HUES64 (cell line): ENCODE measurements at regions not wholly inside any gene's neighbourhood (a gene's known extent, or its start where the extent isn't known, plus 50 kb on each side); places are given as distances from the start of the nearest gene placed in this dataset.

Source experiments
- H3K27ac ChIP-seq: 2 replicates; pipeline ENCODE4 v1.7.0; 2013; ENCODE audit warnings: low read depth, low read length, inconsistent platforms
- H3K27me3 ChIP-seq: 2 replicates; pipeline ENCODE4 v1.6.1; 2013; ENCODE audit warnings: mild to moderate bottlenecking, low read length; ENCODE audit not compliant: insufficient read depth
- H3K36me3 ChIP-seq: 2 replicates; pipeline ENCODE4 v1.6.1; 2013; ENCODE audit warnings: mild to moderate bottlenecking, low read length; ENCODE audit not compliant: insufficient read depth
- H3K4me1 ChIP-seq: 2 replicates; pipeline ENCODE4 v1.6.1; 2013; ENCODE audit warnings: mild to moderate bottlenecking, low read length, moderate library complexity; ENCODE audit not compliant: insufficient read depth
- H3K4me3 ChIP-seq: 2 replicates; pipeline ENCODE4 v1.5.1; 2013; ENCODE audit warnings: mild to moderate bottlenecking, low read length, moderate library complexity
- H3K9ac ChIP-seq: 2 replicates; pipeline ENCODE4 v1.6.1; 2013; ENCODE audit warnings: mild to moderate bottlenecking, low read depth, low read length
- H3K9me3 ChIP-seq: 2 replicates; pipeline ENCODE4 v1.6.1; 2013; ENCODE audit warnings: low read depth, low read length; ENCODE audit not compliant: insufficient read depth
- WGBS: fragments of 150-250, 120-280 bp; methylation state at CpG from one replicate; pipeline ENCODE4 v1.1.7; 2013; ENCODE audit warnings: missing lambda C conversion rate; 5-methylcytosine and 5-hydroxymethylcytosine counted together

- Histone ChIP-seq H3K9ac (no peak overlapping the region), H3K4me3 (no peak overlapping the region), H3K36me3 (no peaks in the 10 kb centered on the region), H3K9me3 (no peaks in the 10 kb centered on the region), H3K4me1 (peaks cover 11% of the 10 kb centered on the region; the same call in 1 of the 2 replicates), H3K27ac (0 out of 2 replicates have a peak overlapping the region, but pooled peaks have one; percentile 1), H3K27me3 (no peaks in the 10 kb centered on the region)
- WGBS, result 50% methylated on average over 4 of the region's 6 CpGs
Observed at GRCh38 chr6:23013776-23014175, 444.4 kb downstream of the HDGFL1 start.

DNA sequence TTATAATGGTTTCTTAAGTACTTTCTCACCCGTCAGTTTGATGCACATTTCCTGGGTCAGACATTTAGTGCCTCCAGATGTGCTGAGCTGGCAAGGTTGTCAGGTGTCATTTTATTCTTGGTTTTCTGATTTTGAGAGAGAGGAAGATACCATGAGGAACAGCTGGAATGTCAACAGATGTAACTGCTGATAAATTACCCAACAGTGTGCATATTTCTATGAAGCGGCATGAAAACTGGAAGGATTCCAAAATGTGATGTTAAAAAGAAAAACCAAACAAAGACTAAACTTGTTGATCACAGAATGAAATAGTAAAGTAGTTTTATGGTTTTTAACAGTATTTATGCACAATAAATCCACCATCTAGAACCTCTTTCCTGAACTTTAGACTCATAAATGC lies 447.3 kb downstream of the HDGFL1 start:
- Histone ChIP-seq H3K4me1 (peaks cover 11% of the 10 kb centered on the region; the same call in 1 of the 2 replicates), H3K9ac (no peak overlapping the region), H3K4me3 (no peak overlapping the region), H3K27ac (no peak overlapping the region), H3K27me3 (no peaks in the 10 kb centered on the region), H3K36me3 (no peaks in the 10 kb centered on the region), H3K9me3 (no peaks in the 10 kb centered on the region)
- 100% methylated on average over 2 of the region's 2 CpGs for WGBS

DNA sequence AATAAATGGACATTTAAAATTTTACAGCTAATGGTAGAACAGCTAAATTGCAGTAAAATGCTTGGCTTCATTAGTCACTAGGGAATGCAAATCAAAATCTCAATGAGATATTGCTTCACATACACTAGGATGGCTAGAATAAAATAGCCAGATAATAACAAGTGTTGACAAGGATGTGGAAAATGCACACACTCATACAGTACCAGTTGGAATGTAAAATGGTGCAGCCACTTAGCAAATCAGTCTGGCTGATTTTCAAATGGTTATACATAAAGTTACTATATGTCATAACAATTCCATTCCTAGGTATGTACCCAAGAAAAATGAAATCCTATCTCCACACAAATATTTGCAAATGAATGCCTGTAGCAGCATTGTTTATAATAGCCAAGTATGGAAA lies 452.1 kb downstream of the HDGFL1 start:
- no peak overlapping the region for H3K9ac ChIP-seq
- H3K27me3 ChIP-seq, result no peaks in the 10 kb centered on the region
- H3K9me3 ChIP-seq, result no peaks in the 10 kb centered on the region

DNA sequence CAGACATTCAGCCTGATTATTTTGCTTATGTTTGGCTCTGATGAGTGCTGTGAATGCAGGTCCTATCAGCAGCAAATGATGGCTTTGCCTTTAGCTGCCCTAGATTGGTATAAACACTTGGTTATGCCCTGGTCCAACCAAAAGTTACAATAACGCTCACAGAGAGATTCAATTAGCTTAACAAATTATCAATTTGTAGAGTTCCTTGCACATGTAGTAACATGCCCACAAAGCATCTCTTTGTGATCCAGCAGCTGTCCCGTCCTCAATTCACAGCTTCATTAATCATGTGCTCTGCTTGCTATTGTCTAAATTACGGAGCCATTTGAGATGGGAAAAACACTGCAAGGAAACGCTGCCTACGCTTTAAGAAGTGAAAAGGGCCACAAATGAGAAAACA lies 457.9 kb downstream of the HDGFL1 start:
- 88% methylated on average over 4 of the region's 5 CpGs for WGBS
- Histone ChIP-seq H3K27ac (no peak overlapping the region), H3K4me3 (no peak overlapping the region)

More for the DNA sequence above, 452.1 kb downstream of the HDGFL1 start:
- Histone ChIP-seq H3K4me3 (no peak overlapping the region), H3K36me3 (no peaks in the 10 kb centered on the region), H3K27ac (no peak overlapping the region), H3K4me1 (no peaks in the 10 kb centered on the region)

GRCh38 chr6:23031986-23032385 lies 462.6 kb downstream of the HDGFL1 start:
- H3K9ac ChIP-seq, result no peak overlapping the region
- H3K4me1 ChIP-seq, result no peaks in the 10 kb centered on the region
- H3K4me3 ChIP-seq, result no peak overlapping the region
- H3K36me3 ChIP-seq, result no peaks in the 10 kb centered on the region
- 93% methylated on average over 2 of the region's 2 CpGs for WGBS
- no peaks in the 10 kb centered on the region for H3K27me3 ChIP-seq
- no peaks in the 10 kb centered on the region for H3K9me3 ChIP-seq
- H3K27ac ChIP-seq, result no peak overlapping the region

More for the DNA sequence above, 457.9 kb downstream of the HDGFL1 start:
- Histone ChIP-seq H3K36me3 (no peaks in the 10 kb centered on the region), H3K9ac (no peak overlapping the region), H3K4me1 (no peaks in the 10 kb centered on the region), H3K27me3 (no peaks in the 10 kb centered on the region), H3K9me3 (no peaks in the 10 kb centered on the region)

DNA sequence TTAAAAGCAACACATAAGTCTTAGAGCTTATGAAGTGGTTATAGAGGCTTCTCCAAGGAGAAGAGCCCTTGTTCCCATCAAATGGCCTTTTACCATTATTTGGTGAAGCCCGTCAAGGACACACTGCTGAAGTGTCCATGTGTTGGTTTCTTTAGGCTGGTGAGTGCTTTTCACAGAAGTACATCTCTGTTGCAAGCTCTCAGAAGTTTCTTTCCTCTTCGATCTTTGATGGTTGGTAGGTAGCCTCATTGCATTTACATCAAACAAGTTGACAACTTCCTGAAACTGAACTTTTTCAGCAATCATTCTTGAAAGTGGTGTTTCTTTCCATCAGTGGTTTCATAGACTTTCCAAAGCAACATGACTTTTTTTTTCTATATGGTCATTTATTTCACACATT lies 465.6 kb downstream of the HDGFL1 start:
- Histone ChIP-seq H3K27me3 (no peaks in the 10 kb centered on the region), H3K9me3 (no peaks in the 10 kb centered on the region), H3K4me1 (no peaks in the 10 kb centered on the region), H3K36me3 (no peaks in the 10 kb centered on the region), H3K9ac (no peak overlapping the region), H3K4me3 (no peak overlapping the region), H3K27ac (no peak overlapping the region)
- 100% methylated on average over 2 of the region's 2 CpGs for WGBS

GRCh38 chr6:23036406-23036983 lies 467.1 kb downstream of the HDGFL1 start:
- Histone ChIP-seq H3K4me1 (no peaks in the 10 kb centered on the region), H3K36me3 (no peaks in the 10 kb centered on the region), H3K27me3 (no peaks in the 10 kb centered on the region), H3K9me3 (no peaks in the 10 kb centered on the region), H3K4me3 (no peak overlapping the region), H3K9ac (no peak overlapping the region), H3K27ac (no peak overlapping the region)
- 95% methylated on average over 4 of the region's 4 CpGs for WGBS

DNA sequence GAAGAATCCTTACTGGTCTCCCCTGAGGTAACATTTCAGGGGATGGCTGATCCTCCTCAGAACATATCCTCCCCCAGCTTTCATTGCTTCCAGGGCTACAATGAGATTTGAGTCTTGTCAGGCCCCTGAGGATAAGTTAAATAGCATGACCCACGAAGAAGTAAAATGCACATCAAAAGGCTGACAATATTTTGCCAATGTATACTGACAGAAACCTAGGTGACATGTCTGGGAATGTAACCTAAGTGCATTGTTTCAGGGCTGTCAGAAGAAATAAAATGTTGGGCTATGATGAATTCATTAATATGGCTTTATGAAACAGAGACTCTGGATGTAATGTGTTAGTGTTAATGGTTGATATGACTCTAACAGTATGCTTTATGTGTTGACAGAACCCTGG lies 471.5 kb downstream of the HDGFL1 start:
- Histone ChIP-seq H3K27ac (no peak overlapping the region), H3K9me3 (no peaks in the 10 kb centered on the region), H3K4me3 (no peak overlapping the region), H3K27me3 (no peaks in the 10 kb centered on the region), H3K4me1 (no peaks in the 10 kb centered on the region), H3K36me3 (no peaks in the 10 kb centered on the region), H3K9ac (no peak overlapping the region)
- WGBS, result 96% methylated on average over 1 of the region's 1 CpG

- H3K4me3 ChIP-seq, result no peak overlapping the region
- no peak overlapping the region for H3K27ac ChIP-seq
- no peaks in the 10 kb centered on the region for H3K9me3 ChIP-seq
- no peak overlapping the region for H3K9ac ChIP-seq
- H3K27me3 ChIP-seq, result no peaks in the 10 kb centered on the region
- H3K36me3 ChIP-seq, result no peaks in the 10 kb centered on the region
- no peaks in the 10 kb centered on the region for H3K4me1 ChIP-seq
Observed at GRCh38 chr6:23045280-23045679, 475.9 kb downstream of the HDGFL1 start.

DNA sequence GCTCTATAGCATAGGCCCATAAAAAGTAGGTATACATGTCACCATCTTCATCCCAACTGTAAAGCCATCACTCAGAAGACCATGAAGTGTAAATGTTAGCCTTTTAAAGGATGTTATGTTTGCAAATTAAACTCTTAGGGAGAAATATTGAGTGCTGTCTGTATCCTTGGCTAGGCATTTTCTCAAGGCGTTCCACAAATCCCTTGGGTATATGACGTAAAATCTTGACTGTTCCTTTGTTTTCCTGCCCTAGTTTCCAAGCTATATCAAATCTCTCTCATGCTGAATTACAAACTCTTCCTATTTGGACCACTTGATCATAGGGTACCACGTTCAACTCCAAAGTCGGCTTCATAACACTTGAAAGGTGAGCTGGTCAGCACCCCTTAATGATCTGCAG lies 486.2 kb downstream of the HDGFL1 start:
- 96% methylated on average over 4 of the region's 4 CpGs for whole genome bisulfite sequencing
- H3K9ac ChIP-seq, result no peak overlapping the region
- no peak overlapping the region for H3K4me3 ChIP-seq
- H3K9me3 ChIP-seq, result peaks cover 20% of the 10 kb centered on the region
- no peaks in the 10 kb centered on the region for H3K4me1 ChIP-seq
- H3K27ac ChIP-seq, result no peak overlapping the region
- H3K27me3 ChIP-seq, result no peaks in the 10 kb centered on the region
- H3K36me3 ChIP-seq, result no peaks in the 10 kb centered on the region

DNA sequence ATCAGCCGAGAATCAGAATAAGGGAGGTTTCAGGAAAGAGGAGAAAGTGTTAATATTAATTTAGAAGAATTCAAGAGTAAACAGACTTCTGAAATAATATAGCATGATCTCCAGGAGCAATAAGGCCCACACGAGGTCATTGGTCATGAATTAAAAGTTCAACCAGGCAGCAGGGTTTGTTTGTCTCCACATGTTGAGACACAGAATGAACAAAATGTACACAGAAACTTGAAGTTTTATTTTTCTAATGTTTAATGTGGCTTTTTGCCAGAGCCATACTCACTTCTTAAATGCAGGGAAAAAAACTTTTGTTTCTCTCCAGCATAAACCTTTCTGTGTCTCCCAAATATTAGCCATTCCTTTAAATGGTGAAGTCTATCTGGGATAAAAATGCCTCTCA lies 504.5 kb downstream of the HDGFL1 start:
- no peak overlapping the region for H3K27ac ChIP-seq
- WGBS, result 95% methylated on average over 2 of the region's 2 CpGs

DNA sequence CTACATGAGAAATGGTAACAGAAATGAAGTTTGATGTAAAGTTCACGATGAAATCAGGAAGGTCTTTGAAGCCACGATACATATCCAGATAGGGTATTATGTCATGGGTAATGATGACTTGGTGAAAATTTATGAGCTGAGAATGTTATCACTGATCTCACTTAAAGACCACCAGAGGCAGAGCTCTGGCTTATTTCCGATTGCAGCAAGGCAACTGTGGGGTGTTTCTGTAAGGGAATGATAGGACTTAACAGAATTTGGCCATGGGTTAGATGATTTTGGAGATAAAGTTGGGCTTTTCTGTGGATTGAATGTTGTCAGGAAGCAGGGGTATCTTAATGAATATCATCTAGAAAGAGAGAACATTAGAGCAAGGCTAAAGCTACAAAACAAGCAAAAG lies 508.4 kb downstream of the HDGFL1 start:
- Histone ChIP-seq H3K27ac (no peak overlapping the region), H3K4me3 (no peak overlapping the region), H3K27me3 (no peaks in the 10 kb centered on the region), H3K36me3 (no peaks in the 10 kb centered on the region), H3K9me3 (peaks cover 4% of the 10 kb centered on the region; the same call in 1 of the 2 replicates), H3K4me1 (no peaks in the 10 kb centered on the region), H3K9ac (no peak overlapping the region)
- 94% methylated on average over 3 of the region's 3 CpGs for WGBS

More for the DNA sequence above, 504.5 kb downstream of the HDGFL1 start:
- Histone ChIP-seq H3K27me3 (no peaks in the 10 kb centered on the region), H3K4me3 (no peak overlapping the region), H3K4me1 (no peaks in the 10 kb centered on the region), H3K9me3 (peaks cover 15% of the 10 kb centered on the region), H3K36me3 (no peaks in the 10 kb centered on the region), H3K9ac (no peak overlapping the region)
